C4-2B (cell line): ENCODE measurements at regions not wholly inside any gene's neighbourhood (a gene's known extent, or its start where the extent isn't known, plus 50 kb on each side); places are given as distances from the start of the nearest gene placed in this dataset.

ENCODE experiments used
- H3K27ac ChIP-seq: fragments of 450-650 bp; 2 replicates; pipeline ENCODE4 v1.5.1; 2017
- ZFX ChIP-seq: fragments of 450-650 bp; IDR thresholded peaks from 2 replicates; pipeline ENCODE4 v1.6.1; 2017
- TF ChIP-seq, protein P1 (sequence below): fragments of 450-650 bp; conservative IDR thresholded peaks from 2 replicates; pipeline ENCODE4 v1.5.1; 2017; ENCODE audit warnings: mild to moderate bottlenecking

DNA sequence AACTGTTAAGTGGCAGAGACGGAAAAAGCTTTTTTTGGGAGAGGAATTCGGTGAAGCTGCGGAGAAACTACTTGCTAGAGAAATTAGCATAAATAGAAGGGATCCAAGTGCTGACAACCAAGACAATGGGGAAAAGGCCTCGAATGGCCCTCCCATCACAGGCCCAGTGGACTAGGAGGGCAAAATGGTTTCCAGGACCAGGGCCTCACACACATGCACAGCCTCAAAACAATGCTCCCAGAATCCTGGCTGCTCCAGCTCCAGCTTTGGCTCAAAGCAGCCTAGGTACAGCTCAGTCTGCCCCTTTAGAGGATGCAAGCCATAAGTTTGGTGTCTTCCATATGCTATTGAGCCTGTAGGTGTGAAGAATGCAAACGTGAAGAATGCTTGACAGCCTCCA lies 388.2 kb downstream of the OTOL1 start:
- TF ChIP-seq ZFX, result no peak
- TF ChIP-seq, protein P1, sequence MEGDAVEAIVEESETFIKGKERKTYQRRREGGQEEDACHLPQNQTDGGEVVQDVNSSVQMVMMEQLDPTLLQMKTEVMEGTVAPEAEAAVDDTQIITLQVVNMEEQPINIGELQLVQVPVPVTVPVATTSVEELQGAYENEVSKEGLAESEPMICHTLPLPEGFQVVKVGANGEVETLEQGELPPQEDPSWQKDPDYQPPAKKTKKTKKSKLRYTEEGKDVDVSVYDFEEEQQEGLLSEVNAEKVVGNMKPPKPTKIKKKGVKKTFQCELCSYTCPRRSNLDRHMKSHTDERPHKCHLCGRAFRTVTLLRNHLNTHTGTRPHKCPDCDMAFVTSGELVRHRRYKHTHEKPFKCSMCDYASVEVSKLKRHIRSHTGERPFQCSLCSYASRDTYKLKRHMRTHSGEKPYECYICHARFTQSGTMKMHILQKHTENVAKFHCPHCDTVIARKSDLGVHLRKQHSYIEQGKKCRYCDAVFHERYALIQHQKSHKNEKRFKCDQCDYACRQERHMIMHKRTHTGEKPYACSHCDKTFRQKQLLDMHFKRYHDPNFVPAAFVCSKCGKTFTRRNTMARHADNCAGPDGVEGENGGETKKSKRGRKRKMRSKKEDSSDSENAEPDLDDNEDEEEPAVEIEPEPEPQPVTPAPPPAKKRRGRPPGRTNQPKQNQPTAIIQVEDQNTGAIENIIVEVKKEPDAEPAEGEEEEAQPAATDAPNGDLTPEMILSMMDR, result no peak
- no peak overlapping the region for H3K27ac ChIP-seq

DNA sequence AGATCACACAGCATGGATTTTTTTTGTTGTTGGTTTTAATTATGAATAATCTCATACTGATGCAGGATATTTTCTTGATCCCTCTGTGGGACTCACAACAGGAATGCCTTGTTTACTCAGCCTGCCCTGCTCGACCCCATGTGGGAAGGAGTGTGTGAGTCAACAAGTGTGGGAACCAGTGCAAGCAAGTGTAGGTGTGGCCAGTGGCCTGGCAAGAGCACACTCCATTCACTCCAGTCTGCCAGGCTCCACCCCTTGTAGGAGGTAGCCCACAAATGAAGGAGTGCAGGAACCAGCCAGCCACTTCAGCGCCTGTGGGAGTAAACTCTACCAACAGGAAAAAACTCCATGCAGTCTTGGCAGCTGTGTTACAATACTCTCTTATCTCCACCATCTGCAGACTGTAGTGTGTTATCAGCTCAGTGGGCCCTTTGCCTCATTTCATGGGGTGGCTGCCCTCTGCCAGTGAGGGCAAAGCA lies 393.6 kb downstream of the OTOL1 start:
- TF ChIP-seq ZFX, result no peak
- TF ChIP-seq, protein P1, result no peak
- no peak overlapping the region for H3K27ac ChIP-seq

DNA sequence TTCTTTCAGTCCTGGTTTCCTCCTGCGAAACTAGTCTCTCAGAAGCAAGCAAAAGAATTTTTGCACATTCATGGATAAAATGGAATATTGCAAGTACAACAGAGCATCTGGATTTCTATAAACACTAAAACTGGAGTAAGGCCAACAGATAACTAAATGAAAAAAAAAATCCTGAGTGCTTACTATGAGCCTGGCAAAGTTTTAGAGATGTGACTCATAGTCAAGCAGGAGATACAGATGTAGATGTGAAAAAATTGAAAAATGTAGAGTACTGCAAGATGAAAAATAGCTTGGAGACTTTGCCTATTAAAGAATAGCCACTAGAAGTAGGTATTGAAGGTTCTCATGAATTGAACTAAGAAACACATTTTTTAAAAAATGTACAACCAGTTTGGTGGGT lies 397.4 kb downstream of the OTOL1 start:
- no peak overlapping the region for H3K27ac ChIP-seq
- TF ChIP-seq ZFX, result no peak
- TF ChIP-seq, protein P1, result no peak

DNA sequence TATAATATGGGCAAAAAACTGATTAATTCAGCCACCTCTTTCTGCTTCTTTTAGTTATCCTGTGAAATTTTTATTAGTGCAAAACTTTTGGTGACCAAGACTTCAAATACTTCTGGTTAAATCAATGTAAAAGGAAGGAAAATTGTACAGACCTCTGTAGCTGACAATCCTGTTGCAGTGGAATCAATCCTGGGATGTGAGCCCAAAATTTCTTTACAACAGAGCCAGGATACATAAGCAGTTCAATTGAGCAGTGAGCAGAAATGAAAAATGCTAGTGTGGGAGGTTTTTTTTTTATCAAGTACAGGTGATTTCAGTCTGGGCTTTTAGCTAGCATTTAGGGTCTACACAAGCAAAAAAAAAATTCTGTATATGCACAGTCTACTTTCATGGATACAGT lies 398.0 kb downstream of the OTOL1 start:
- TF ChIP-seq ZFX, result no peak
- TF ChIP-seq, protein P1, result no peak
- no peak overlapping the region for H3K27ac ChIP-seq

DNA sequence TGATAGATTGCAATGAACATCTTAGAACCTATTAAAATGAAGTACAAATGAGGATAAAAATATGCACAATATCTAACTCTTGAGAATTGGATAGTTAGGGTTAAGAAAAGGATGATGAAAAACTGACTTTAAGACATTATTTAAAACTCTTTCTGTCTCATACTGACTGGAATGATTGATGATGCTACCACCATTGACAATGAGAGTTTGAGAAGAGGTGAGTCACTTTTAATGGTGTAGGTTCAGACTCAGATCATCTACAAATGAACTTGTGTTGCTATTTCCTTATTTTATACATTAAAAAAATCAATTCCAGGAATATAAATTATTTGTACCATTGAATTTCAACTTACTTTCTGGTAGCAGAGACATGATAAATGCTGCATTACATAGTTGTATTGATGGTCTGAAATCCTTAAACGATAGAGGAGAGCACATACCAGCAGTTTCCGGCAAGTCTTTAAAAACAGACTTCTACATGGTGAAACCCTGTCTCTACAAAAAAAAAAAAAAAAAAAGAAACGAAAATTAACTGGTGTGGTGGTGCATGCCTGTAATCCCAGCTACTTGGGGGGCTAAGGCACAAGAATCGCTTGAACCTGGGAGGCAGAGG lies 409.0 kb downstream of the OTOL1 start:
- no peak for TF ChIP-seq ZFX
- TF ChIP-seq, protein P1, result no peak

DNA sequence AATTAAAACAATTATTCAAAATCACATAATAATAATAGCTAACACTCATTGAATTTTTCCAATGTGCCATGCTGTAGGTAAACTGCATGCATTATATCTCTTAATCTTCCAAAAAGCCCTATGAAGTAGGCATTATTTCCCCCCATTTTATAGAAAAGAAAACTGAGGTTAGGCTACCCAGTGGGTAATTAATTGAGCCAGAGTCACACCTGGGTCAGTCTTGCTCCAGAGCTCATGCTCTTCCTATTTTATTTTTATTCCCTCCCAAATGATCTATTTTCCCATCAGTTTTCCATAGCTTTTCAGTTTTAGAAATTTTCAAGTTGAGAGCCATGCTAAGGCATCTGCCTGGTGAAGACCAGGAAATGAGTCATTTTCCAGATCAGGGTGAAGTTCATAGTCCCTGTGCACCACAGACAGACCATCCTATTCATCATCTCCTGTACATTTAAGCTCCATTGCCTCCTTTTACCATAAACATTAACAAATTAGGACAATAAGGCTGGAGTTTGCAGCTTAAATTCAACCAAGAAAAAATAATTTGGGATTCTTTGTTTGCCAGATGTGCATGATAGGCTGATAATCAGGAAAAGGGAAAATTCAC lies 417.3 kb downstream of the OTOL1 start:
- no peak overlapping the region for H3K27ac ChIP-seq
- TF ChIP-seq ZFX, result no peak

More for the DNA sequence above, 409.0 kb downstream of the OTOL1 start:
- H3K27ac ChIP-seq, result no peak overlapping the region

DNA sequence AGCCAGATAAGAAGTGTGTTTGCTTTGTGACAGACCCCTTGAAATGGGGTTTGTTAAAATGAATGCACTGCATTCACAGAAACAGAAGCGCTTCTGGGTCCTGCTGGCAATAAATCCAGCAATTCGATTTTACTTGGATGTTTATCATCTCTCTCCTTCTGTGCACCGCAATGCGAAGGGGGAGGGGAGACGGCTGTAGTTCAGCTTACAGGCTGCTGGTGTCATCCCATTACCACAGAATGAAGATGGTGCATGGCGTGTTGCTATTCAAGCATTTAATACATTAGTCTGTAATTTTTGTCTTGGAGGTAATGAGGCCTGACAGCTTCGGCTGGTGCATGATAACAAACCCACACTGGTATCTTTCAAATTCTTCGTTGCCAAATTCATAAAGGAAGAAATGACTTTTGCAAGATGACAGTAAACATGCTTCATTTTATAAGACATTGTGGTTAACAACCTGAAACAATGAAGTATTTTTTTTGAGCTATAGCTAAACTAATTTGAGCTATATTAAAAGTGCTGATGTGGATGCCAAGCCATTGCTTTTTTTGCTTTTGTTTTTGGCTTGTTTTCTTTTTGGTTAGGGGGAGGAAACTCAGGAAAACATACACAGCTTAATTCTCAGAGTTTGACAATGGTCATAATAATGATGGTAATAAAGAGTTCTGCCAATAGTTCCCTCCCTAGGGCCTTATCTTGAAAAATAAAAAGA lies 418.3 kb downstream of the OTOL1 start:
- TF ChIP-seq, protein P1, result peak; percentile 54
- TF ChIP-seq ZFX, result no peak
- no peak overlapping the region for H3K27ac ChIP-seq
